Coronary artery (tissue), 2 donors: ENCODE measurements at regions not wholly inside any gene's neighbourhood (a gene's known extent, or its start where the extent isn't known, plus 50 kb on each side); places are given as distances from the start of the nearest gene placed in this dataset.

Experiments
- DNase-seq: peaks from one replicate; pipeline ENCODE4 v3.0.0-alpha.2; 2017; ENCODE audit warnings: low spot score
- H3K27ac ChIP-seq, 2 donors: fragments of 200-600 bp; sonication (generic); one replicate each; pipeline ENCODE4 v1.5.1; 2016 to 2019
- H3K4me3 ChIP-seq: fragments of 200-600 bp; sonication (generic); 2 replicates; pipeline ENCODE4 v1.5.1; 2016; ENCODE audit warnings: mild to moderate bottlenecking, moderate library complexity
- CTCF ChIP-seq: fragments of 200-600 bp; sonication (generic); IDR thresholded peaks from one replicate; pipeline ENCODE4 v1.5.1; 2019; ENCODE audit warnings: antibody characterized with exemption

GRCh38 chr6:156552849-156553248 is 224.3 kb upstream of the ARID1B start:
- H3K4me3 ChIP-seq, result no peak overlapping the region
- H3K27ac ChIP-seq, result no peak overlapping the region
- DNase-seq, result no peak
- no peak for TF ChIP-seq CTCF

- no peak for DNase-seq
- no peak overlapping the region for H3K27ac ChIP-seq
- H3K4me3 ChIP-seq, result no peak overlapping the region
- TF ChIP-seq CTCF, result no peak
Observed at GRCh38 chr6:156550949-156551348, 226.2 kb upstream of the ARID1B start.

- H3K27ac ChIP-seq, result no peak overlapping the region
- no peak for TF ChIP-seq CTCF
- H3K4me3 ChIP-seq, result no peak overlapping the region
- no peak for DNase-seq
Observed at GRCh38 chr6:156545931-156546330, 231.2 kb upstream of the ARID1B start.

- no peak for TF ChIP-seq CTCF
- Histone ChIP-seq H3K27ac (no peak overlapping the region), H3K4me3 (no peak overlapping the region)
- no peak for DNase-seq
Observed at GRCh38 chr6:156545021-156545420, 232.2 kb upstream of the ARID1B start.

- no peak for TF ChIP-seq CTCF
- no peak for DNase-seq
- H3K27ac ChIP-seq, result no peak overlapping the region
Observed at GRCh38 chr6:156544046-156544445, 233.1 kb upstream of the ARID1B start.

GRCh38 chr6:156543431-156543830 is 233.7 kb upstream of the ARID1B start:
- TF ChIP-seq CTCF, result no peak
- no peak overlapping the region for H3K4me3 ChIP-seq
- DNase-seq, result no peak
- H3K27ac ChIP-seq, result no peak overlapping the region

More at GRCh38 chr6:156544046-156544445, 233.1 kb upstream of the ARID1B start:
- no peak overlapping the region for H3K4me3 ChIP-seq

- no peak for TF ChIP-seq CTCF
- Histone ChIP-seq H3K4me3 (no peak overlapping the region), H3K27ac (no peak overlapping the region)
- DNase-seq, result no peak
Observed at GRCh38 chr6:156538875-156539660, 238.1 kb upstream of the ARID1B start.
